Ovary (tissue), 3 donors: ENCODE measurements at regions not wholly inside any gene's neighbourhood (a gene's known extent, or its start where the extent isn't known, plus 50 kb on each side); places are given as distances from the start of the nearest gene placed in this dataset.

Experiments used
- POLR2A ChIP-seq: fragments of 450-650 bp; IDR thresholded peaks from one replicate; pipeline ENCODE4 v1.6.1; 2017; ENCODE audit warnings: antibody characterized with exemption, mild to moderate bottlenecking, moderate library complexity
- TF ChIP-seq, protein P1 (sequence below), 3 donors: fragments of 450-650 bp in 2 of 3; fragments of 200-600 bp in 1 of 3; IDR thresholded peaks; one replicate each; pipeline versions ENCODE4 v1.5.1 to v1.8.0; 2016 to 2022; ENCODE audit warnings: antibody characterized with exemption in 3 of 3, mild to moderate bottlenecking in 1 of 3
- donor health status: DM: no; HTN: no; CAD: no.

DNA sequence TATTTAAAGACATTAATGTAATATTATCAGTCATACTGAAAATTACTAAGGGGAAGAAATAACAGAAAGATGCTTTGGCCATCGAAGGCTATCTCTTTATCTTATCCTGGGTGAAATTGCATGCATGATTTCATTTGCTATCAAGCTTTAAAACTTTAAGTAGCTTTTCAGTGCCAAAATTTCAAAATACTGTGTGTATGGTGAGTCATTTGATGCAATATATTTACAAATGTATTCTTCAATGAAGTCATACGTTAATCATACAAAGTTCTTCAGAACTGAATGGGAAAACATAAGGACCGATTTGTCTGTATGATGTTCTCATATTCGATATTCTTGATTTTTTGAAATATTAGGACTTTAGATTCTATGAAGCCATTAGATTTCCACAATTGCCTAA is 1295.8 kb upstream of the AGA start:
- no peak for TF ChIP-seq POLR2A
- TF ChIP-seq, protein P1, sequence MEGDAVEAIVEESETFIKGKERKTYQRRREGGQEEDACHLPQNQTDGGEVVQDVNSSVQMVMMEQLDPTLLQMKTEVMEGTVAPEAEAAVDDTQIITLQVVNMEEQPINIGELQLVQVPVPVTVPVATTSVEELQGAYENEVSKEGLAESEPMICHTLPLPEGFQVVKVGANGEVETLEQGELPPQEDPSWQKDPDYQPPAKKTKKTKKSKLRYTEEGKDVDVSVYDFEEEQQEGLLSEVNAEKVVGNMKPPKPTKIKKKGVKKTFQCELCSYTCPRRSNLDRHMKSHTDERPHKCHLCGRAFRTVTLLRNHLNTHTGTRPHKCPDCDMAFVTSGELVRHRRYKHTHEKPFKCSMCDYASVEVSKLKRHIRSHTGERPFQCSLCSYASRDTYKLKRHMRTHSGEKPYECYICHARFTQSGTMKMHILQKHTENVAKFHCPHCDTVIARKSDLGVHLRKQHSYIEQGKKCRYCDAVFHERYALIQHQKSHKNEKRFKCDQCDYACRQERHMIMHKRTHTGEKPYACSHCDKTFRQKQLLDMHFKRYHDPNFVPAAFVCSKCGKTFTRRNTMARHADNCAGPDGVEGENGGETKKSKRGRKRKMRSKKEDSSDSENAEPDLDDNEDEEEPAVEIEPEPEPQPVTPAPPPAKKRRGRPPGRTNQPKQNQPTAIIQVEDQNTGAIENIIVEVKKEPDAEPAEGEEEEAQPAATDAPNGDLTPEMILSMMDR (IDR thresholded peaks at IDR 0.05): no peak
